Activated CD4-positive, CD25-positive, alpha-beta regulatory T cell treated with anti-CD3 and anti-CD28 coated beads, Interleukin-2, amount 50 U/mL, for 72 hours (primary cell): ENCODE measurements at regions not wholly inside any gene's neighbourhood (a gene's known extent, or its start where the extent isn't known, plus 50 kb on each side); places are given as distances from the start of the nearest gene placed in this dataset.
"Not testable (repeated sequence)": the region's sequence is repeated elsewhere in the genome, so short reads cannot be mapped to it uniquely, and the experiment has no call there.

Source experiments
- DNase-seq: peaks from one replicate; pipeline ENCODE4 v3.0.0; 2021

GRCh38 chr7:82549616-82550285, 106.2 kb upstream of the CACNA2D1 start:
- no peak for DNase-seq

GRCh38 chr7:82548141-82548688, 104.6 kb upstream of the CACNA2D1 start:
- DNase-seq, result no peak

- DNase-seq, result no peak
Measured at GRCh38 chr7:82542665-82543064, 99.1 kb upstream of the CACNA2D1 start.

DNA sequence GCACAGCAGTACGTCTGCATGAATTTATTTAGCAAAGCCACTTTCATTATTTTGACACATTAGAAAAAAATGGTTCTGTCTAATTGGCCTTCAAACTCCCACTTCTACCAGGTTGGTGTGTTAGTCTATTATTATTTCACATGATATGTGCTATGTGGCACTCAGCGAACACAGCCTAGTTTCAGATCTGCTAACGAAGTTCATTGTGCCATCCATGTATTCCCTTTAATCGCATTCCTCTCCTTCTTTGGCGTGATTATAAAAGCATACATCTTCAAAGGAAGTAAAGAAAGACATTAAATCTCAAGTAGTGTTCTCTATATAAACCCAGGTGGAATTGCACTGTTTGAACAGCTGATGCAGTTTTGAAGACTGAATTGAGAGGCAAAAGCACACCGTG, 96.4 kb upstream of the CACNA2D1 start:
- no peak for DNase-seq

DNA sequence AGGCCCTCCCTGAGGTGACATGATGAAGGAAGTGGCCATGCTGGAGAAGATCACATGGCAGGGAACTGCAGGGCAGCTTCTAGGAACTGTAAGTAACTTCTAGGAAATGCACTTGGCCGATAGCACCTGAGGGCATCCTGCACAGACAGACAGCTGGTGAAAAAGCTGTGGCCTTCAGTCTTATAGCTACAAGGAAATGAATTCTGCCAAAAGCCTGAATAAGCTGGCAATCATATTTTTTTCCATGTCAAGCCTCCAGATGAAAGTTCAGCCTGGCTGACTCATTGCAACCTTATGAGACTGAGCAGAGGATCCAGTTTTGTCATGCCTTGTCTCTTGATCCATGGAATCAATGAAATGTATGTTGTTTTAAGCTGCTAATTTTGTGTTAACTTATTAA, 91.1 kb upstream of the CACNA2D1 start:
- no peak for DNase-seq

- DNase-seq, result no peak
Measured at GRCh38 chr7:82530361-82530760, 86.8 kb upstream of the CACNA2D1 start.

GRCh38 chr7:82528577-82529310, 85.2 kb upstream of the CACNA2D1 start:
- DNase-seq, result no peak

DNA sequence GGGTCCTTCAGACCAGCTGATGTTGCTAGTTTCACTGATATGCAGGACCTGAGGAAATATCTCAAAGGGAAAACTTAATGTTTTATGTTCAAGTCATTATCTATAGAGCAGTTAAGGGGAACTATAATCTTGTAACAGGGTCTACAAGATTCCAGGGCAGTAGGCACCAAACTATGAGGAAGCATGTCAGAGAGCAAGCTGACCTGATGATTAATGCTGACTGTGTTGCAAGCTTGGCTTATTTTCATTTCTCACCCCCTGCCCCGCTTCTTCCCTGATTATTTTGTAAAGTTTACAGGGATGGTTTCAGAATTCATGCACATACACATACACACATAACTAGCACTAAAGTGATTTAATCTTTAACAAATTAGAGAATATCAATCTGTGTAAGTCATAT, 84.3 kb upstream of the CACNA2D1 start:
- DNase-seq, result no peak

- DNase-seq, result no peak
Measured at GRCh38 chr7:82521906-82522445, 78.4 kb upstream of the CACNA2D1 start.

GRCh38 chr7:82517050-82517449, 73.5 kb upstream of the CACNA2D1 start:
- no peak for DNase-seq

DNA sequence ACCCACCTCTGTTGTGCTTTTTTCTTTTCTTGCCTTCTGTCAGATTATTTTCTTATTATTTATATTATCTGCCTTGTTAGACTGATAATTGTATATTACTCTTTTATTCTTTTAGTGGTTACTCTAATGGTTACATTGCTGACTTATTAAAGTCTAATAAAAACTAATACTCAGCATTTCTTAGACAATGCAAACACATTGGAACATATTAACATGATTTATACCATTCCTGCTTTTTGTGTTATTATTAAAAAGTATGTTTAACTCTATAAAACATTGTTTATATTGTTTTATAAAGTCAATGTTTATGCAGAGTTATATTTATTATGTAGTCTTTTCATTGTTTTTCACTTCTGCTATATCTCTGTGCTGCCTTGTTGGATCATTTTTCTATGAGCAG, 68.0 kb upstream of the CACNA2D1 start:
- no peak for DNase-seq

DNA sequence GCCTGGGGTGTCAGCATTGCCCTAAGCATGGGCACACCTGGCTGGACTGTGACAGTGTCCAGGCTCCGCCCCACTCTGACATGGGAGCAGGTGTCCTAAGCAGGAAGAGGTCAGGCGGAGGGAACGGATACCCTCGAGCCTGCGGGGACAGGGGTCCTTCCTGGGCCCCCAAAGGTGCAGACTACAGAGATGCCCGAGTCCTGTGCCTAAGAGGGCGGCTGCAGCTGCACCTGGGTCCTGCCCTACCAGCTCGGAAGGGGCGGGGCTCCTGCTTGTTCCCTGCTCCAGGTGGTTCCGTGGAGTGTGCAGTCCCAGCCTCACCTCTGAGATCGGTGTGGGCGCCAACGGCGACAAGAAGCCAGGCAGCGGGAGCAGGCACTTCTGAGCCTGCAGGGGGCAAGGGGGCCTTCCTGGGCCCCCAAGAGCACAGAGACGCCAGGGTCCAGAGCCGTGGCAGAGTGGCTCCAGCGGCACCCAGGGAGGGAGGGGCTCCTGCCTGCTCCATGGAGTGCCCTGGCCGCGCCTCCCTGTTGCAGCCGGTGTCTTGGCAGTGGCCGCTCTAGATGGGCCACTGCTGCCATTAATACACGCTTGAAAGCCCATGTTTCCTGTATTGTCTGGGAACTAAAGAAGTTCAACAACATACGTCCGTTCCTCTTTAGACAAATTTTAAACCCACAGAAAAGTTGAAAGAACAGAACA, 64.5 kb upstream of the CACNA2D1 start:
- DNase-seq, result no peak

- no peak for DNase-seq
Measured at GRCh38 chr7:82507365-82507975, 63.9 kb upstream of the CACNA2D1 start.

GRCh38 chr7:82506702-82507101, 63.1 kb upstream of the CACNA2D1 start:
- no peak for DNase-seq

DNA sequence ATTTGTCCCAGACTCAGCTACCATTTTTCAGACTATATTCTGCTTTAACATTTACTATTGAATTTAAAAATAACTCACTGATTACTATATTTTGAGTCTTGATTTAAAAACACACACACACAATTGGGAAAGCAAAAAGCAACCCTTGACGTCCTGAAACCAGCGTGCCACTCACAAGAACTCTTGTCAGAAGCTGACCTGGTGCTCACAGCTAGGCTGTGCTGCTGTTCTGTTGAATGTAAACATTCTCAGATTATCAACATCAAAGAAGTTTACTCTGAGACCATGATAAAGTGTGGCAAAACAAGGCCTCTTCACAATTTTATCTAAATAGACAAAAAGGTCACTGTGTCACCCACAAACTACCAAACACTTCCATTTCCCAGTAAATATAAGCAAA, 62.6 kb upstream of the CACNA2D1 start:
- DNase-seq, result no peak

- DNase-seq, result no peak
Measured at GRCh38 chr7:82501346-82501745, 57.8 kb upstream of the CACNA2D1 start.

DNA sequence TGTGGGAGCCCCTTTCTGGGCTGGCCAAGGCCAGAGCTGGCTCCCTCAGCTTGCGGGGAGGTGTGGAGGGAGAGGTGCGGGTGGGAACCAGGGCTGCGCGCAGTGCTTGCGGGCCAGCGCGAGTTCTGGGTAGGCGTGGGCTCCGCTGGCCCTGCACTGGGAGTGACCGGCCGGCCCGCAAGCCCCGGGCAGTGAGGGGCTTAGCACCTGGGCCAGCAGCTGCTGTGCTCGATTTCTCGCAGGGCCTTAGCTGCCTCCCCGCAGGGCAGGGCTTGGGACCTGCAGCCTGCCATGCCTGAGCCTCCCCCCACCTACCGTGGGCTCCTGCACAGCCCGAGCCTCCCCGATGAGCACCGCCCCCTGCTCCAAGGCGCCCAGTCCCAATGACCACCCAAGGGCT, 56.0 kb upstream of the CACNA2D1 start:
- DNase-seq, result not testable (repeated sequence)

DNA sequence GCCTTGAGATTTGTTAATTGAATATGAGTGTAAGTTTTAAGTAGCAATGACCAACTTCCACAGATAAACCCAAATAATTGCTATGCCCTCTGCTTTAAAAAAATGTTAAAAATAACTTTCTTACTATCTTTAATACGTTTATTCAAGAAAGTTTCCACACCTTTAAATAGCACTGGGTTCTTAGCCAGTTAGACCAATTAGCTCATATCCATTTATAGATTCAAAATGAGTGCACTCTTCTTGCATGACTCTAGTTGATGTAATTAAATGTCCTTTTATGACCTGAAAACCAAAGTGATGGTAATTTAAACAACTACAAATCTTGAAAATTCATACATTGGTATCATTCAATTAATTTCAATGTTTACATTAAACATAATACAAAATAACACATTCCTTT, 50.8 kb upstream of the CACNA2D1 start:
- DNase-seq, result no peak
